ENCODE measurements at regions not wholly inside any gene's neighbourhood (a gene's known extent, or its start where the extent isn't known, plus 50 kb on each side); places are given as distances from the start of the nearest gene placed in this dataset.

DNA sequence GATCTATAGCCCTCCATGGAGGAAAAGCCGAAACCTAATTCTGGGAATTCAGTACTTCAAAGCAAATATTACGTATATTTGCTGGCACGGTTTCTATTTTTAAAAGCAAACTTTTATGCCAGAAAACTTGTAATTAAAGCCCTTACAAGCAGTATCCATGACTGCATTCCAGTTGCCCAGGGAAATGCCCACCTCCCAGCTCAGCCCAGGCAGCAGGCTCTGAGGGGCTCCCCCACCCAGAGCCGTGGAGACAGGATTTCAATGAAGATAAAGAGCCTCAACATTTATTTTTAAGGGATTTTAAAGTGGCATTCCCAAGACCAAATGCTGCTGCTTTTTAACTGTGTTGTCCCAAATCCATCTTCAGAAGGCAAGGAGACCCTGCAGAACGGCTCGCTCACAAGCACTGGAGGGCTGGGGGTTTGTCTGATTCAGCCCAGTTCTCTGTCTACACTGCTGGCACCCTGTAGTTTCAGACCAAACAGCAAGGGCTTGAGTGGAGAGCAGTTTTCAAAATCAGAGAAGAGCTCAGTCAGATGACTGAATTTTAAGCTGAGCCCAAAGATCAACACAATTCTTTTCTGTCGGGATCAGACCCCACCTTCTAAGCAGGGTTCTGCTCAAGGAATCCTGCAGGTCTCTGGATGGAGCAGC lies 105.1 kb downstream of the KCNF1 start:
- no peak for FAIRE-seq
- DNase-seq (ENCODE audit: low spot score): no peak

DNA sequence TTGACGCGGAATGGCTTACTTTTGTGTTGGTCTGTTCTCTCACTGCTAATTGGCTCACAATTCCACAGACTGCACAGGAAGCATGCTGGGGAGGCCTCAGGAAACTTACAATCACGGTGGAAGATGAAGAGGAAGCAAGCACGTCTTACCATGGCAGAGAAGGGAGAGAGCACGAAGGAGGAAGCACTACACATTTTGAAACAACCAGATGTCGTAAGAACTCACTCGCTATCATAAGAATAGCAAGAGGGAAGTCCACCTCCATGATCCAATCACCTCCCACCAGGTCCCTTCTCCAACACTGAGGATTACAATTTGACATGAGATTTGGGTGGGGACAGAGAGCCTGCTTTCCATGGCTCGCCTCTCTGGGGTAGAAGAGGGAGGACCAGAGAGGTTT lies 106.2 kb downstream of the KCNF1 start:
- peak; percentile 55 for FAIRE-seq
- DNase-seq (ENCODE audit: low spot score): no peak

DNA sequence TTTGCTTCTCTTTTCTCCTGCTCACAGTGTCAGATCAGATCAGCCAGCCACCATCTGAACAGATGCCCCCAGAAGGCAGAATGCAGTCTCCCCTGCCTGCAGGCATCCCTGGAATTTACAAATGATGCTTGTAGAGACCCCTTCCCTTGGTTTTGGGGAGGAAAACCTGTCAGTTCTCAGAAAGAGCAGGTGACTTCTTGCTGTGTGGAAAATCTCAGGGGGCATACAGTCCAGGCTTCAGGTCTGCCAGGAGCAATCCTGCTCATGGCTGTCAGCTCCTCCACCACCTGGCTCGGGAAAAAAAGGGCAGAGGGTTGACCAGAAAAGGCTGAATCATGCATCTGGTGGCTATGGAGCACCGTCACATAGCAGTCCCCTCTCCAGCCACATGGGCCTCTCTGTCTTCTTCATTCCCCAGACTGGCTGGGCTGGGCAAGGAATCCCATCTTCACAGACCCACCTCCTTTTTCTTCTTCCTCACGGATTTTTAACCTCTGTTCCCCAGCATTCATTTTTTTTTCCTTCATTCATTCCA lies 107.0 kb downstream of the KCNF1 start:
- FAIRE-seq (no peak), DNase-seq (ENCODE audit: low spot score) (no peak)

DNA sequence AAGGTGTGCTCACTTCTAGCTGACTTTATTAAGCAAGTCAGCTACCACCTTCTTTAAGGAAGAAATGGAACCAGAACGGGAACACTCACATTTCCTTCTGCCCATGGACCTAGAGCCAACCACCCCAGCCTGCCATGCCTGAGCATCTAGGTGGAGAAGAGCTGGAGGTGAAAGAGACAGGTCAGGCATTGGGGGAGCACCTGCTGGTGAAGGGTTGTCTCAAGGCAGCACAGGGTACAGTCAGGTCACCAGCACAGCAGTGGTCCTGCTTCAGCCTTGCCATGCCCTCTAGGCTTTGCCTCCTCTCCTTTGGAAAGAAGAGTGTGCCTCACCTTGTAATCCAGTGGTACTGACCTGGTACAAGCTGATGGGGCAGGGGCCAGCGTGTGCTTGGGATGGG lies 107.9 kb downstream of the KCNF1 start:
- no peak for FAIRE-seq
- DNase-seq (ENCODE audit: low spot score): no peak

DNA sequence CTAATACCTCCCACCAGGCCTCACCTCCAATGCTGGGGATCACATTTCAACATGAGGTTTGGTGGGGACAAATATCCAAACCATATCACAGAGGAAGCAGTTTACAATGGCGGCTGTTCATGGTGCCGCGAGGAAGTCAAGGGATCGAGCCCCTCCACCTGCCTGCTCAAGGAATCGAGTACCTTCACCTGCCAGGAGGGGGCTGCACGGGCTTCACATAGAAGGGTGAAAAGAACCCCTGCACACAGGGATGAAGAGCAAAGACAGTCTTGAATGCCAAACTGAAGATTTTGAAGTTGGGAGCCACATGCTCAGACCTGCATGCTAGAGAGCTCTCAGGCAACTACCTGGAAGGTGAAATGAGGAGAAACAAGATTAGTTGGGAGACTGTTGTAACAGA lies 110.3 kb downstream of the KCNF1 start:
- no peak for FAIRE-seq
- no peak for DNase-seq (ENCODE audit: low spot score)

DNA sequence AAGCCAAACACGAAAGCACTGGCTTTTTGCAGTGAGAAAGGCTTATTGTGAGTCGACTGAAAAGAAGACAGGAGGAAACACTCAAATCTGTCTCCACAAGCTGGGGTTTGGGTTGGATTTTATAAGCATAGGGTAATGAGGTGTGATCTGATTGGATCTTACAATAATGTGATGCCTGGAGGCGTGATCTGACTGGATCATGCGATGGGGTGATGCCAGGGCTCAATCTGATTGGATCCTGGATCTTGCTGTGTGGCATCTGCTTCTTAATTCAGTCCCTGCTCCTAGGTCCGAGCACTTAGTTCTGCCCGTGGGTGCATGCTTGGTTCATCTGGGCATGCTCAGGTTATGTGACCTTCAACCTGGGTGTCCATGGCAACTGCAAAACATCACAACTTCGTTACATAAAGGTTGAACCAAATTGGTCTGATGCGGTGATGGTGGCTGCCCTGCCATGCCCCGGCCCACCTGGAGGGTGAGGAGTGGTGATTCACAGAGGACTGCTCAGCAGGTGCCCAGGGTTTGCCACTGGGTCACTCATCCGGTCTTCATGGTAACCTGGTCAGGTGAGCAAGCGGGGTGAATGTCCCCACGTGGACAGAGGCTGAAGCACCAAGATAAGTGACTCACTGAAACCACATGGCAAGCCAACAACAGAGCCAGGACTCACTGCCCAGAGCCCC lies 111.0 kb downstream of the KCNF1 start:
- DNase-seq (ENCODE audit: low spot score) (no peak), FAIRE-seq (no peak)

DNA sequence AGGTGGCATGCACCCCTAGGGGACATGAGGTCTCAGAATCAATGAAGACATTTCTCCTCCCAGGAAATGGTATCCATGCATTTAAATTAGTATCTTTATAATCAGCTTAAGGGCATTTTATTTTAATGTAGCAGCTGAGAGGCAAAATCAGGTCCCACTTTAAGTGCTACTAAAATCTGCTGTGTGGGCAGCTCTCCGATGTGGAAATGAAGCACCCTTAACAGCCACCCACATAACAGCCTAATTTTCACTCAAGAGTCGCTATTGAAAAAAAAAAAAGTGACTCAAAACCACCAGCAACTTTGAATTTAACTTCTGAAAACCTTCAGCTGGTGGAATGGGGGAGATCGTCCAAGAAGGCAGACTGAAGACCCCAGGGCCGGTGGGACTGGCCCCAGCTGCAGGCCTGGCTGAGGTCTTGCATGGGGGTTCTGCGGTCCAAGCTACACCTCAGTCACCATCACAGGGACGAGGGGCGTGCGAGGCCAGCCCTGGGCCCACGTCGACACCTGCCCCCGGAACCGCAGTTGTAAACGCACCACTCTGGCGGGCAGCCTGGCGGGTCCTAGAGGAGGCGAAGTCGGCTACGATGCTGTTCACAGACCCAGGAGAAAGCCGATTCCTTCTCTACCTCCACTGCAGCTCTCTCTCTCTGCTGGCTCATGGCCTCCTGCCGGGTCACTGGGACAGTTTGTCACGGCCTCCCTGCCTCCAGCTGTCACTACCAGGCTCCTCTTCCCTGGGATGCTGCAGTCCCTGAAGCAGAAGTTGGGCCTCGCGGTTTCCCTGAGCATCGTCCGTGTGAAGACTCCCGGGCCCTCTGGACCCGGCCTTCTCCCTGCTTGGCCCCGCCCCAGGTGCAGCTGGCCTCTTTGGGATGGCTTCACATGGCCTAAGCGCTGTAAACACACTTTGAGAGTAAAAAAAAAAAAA lies 111.9 kb downstream of the KCNF1 start:
- no peak for FAIRE-seq
- DNase-seq (ENCODE audit: low spot score): no peak

DNA sequence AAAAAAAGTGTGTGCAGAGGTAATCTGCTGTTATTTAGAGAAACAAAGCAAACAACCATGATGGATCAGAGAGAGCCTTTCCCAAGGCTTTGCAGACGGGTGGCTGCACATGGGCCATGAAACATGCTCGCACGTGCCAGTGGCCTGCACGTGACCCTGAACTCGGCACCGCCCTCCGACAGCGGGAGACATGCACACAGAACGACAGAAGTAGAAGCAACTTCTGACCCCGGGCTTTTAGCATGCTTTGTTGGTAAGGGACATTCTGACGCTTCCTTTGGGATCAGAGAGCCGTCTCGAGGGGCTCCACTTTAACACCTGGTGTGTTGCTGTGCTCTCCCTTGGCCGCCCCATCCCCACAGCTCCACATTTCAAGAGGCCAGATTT lies 112.5 kb downstream of the KCNF1 start:
- no peak for DNase-seq (ENCODE audit: low spot score)
- FAIRE-seq: no peak

DNA sequence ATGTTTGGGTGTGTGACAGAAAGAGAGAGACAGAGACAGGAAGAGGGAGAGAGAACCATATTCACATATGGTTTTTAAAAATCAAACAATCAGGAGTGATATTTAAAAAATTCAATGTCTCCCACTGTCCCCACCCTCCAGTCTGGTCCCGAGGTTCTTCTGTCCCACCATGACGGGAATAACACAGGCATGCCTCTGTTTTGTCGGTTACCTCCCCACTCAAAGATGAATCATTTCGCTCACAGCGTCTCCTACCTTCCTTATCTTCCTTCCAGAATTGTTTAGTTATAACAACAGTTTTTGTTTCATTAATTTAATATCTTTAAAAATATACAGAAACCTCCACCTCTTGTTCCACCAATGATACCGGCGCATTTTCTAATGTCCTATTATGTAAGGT lies 113.0 kb downstream of the KCNF1 start:
- DNase-seq (ENCODE audit: low spot score): no peak
- no peak for FAIRE-seq

DNA sequence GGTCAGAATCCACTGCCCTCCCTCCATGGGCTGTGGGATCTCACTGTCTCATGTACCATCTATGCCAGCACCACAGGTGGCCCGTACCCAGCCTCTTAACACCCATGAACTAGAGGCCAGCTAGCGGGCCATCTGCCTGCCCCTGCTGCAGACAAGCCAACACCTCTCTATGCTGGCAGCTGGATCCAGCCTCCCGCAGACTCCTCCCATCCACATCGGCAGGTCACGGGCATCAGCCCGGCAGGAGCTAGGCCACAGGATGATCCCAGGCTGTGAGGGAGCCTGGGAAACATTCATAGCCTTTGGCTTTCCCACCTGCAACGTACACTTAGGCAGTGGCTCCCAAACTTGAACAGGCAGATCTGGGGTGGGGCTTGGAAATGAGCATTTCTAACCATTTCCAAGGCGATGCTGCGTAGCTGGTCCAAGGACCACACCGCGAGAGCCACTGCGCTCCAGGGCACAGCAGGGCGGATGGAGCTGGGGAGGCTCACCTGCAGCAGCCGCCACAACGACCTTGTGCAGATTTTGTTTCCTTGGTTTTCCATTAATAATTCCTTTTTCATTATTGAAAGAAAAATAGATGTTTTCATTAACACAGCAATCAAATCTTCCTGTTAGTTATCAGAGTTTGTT lies 114.7 kb downstream of the KCNF1 start:
- FAIRE-seq: no peak
- no peak for DNase-seq (ENCODE audit: low spot score)

DNA sequence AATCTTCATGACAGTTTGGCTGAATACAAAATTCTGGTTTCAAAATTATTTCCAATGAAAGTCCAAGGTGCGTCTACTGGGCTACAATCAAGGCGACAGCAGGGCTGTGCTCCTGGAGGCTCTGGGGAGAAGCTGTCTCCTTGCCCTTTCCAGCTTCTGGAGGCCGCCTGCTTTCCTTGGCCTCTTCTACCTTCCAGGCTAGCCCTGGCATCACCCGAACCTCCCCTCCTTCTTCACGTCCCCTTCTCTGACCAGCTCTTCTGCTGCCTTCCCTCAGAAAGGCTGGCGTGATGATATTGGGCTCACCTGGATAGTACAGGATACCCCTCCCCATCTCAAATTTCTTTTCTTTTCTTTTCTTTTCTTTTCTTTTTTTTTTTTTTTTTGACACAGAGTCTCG lies 115.5 kb downstream of the KCNF1 start:
- FAIRE-seq (no peak), DNase-seq (ENCODE audit: low spot score) (no peak)

DNA sequence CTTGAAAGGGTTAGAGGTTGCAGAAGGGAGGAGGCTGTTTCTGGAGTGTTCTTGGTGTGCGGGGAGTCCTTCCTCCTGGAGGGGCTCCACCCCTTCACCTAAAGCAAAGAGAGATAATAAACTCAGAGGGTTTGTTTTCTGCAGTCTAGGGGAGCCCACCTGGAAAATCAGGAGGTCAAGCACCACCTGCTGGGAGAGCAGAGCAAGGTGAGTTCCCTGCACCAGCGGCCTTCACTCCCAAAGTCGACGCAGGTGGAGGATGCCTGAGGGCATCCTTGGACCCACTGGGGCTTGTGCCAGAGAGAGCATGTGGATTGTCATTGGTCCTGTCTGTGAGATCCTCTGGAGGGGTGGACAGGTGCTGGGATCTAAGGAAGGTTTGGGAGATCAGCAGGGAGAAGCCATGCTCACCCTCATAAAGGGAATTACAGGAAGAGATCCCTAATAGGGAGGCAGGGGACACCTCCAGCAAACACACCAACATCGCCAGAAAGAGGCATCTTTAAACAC lies 116.7 kb downstream of the KCNF1 start:
- FAIRE-seq (no peak), DNase-seq (ENCODE audit: low spot score) (no peak)

DNA sequence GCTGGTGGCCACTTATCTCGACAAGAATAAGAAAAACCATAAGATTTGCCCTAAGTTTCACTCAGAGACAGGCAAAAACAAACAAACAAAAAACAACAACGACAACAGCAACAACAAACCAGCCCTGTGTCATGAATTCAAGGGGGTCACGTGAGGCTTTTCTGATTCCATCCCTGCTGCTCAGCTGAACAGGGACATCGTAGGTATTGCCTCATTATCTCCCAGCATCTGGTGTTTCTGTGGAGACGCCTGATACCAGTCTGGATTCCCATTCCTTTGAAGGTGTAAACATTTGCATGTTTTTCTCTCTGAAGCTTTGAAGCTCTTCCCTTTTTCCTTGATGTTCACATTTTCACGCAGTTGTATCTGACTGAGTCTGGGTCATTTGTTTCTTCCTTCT lies 117.4 kb downstream of the KCNF1 start:
- FAIRE-seq: no peak
- DNase-seq (ENCODE audit: low spot score): no peak

DNA sequence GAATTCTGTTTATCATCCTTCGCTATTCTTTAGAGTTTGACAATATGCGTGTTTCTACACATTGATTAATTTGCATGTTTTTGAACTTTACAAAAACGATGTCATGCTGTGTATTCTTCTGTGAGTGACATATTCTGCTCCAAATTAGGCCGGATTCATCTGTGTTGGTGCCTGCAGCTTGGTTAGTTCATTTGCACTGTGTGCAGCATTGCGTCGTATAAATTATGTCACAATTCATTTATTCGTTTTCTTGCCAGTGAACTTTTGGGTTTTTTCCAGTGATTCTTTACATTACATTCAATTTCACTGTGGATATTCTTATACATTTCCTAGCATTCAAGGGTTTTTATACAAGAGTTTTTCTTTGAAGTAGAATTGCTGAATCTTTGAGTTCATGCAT lies 118.3 kb downstream of the KCNF1 start:
- no peak for DNase-seq (ENCODE audit: low spot score)

DNA sequence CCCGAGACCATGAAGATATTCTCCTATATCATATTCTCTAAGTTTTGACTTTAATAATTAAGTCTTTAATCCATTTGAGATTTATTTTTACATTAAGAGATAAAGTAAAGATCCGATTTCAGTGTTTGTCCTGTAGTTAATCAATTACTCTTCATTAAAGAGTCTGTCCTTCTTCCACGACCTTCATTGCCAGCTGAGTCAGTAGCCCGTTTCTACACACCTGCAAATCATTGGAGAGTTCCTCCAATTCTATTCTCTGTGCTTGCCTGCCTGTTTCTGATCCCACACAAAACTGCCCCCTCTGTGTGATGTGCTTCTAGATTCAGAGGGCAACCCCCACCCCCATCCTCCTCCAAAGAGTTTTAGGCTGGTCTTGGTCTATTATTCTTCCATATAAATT lies 119.2 kb downstream of the KCNF1 start:
- FAIRE-seq: no peak
- DNase-seq (ENCODE audit: low spot score): no peak

More for the DNA sequence above, 118.3 kb downstream of the KCNF1 start:
- FAIRE-seq: no peak

DNA sequence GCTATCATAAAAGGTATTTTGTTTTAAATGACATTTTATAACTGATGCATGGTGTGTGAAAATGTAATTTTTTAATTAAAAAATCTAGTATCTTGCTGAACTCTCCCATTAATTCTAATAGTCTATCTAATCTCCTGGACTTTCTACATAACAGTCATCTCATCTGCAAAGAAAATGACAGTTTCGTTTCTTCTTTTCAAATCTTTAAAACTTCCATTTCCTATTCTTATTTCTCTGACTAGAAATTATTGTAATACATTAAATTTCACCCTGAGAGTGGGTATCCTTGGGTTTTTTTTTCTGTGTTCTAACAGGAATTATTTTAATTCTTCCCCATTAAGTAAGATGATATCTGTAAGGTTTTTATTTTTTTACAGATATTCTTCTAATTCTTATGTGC lies 120.1 kb downstream of the KCNF1 start:
- no peak for DNase-seq (ENCODE audit: low spot score)
- no peak for FAIRE-seq

DNA sequence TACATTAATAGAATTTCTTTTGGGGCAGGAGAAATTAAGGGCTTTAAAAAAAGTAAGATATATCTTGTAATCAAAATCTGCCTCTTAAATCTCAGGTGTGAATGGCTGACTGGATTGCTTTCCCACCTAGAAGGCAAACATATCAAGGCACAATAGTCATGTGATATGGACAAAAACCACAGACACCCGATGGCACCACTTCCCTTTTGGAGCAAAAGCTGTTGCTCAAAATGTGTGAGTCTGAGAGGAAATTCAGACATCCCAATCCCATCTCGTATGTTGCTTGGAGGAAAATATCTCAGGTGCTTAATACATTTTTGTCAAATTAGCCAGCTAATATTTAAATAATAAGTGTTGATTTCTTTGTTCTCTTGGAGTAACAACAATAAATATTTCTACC lies 120.7 kb downstream of the KCNF1 start:
- FAIRE-seq: no peak

DNA sequence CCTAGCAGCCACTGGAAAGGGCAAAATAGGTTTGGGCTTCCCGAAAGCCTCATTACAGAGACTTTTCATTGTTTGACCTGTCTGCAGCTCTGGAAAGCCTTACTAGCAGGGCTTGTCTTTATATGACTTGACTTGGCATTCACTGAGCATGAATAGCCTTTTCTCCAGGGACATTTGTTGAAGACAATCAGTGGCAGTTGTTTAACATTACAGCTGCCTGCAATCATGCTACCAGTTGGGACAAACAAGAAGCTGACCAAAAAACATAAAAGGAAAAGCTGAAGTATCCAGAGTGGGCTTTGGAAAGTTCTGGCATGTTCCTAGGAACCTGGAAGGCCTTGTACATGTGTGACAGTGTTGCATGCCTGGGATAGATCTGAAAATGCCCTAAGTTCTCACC lies 121.4 kb downstream of the KCNF1 start:
- DNase-seq (ENCODE audit: low spot score): no peak
- FAIRE-seq: no peak

More for the DNA sequence above, 120.7 kb downstream of the KCNF1 start:
- no peak for DNase-seq (ENCODE audit: low spot score)

DNA sequence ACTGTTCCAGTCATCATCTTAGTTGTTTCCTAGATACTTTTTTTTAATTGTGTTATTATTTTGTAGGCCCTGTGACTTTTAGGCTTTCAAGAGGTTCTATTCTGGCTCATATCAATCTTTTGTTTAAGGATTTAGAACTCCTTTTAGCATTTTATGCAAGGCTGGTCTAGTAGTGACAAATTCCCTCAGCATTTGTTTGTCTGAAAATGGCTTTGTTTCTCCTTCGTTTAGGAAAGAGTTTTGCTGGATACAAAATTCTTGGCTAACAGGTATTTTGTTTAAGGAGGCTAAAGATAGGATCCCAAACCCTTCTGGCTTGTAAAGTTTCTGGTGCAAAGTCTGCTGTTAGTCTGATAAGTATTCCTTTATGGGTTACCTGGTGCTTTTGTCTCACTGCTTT lies 116.6 kb upstream of the SLC66A3 start:
- no peak for FAIRE-seq
- DNase-seq (ENCODE audit: low spot score): no peak

DNA sequence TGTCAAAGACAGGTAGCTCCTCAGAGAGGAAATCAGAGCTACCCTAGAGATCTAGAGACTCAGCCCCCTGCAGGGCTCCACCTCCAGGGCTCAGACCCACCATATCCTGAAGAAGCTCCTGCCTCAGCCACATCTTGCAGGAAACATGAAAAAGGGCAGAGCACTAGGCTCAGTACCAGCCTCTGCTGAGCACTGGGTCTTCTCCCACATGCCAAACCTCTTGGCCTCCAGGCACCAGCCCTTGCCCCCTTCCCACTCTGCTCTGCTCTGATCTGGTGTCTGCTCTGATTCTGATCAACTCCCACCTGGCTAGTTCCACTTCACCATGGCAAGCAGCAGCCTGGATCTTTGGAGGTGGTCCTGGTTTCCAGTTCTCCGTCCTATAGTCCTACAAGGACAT lies 114.3 kb upstream of the SLC66A3 start:
- FAIRE-seq: no peak
- DNase-seq (ENCODE audit: low spot score): no peak

DNA sequence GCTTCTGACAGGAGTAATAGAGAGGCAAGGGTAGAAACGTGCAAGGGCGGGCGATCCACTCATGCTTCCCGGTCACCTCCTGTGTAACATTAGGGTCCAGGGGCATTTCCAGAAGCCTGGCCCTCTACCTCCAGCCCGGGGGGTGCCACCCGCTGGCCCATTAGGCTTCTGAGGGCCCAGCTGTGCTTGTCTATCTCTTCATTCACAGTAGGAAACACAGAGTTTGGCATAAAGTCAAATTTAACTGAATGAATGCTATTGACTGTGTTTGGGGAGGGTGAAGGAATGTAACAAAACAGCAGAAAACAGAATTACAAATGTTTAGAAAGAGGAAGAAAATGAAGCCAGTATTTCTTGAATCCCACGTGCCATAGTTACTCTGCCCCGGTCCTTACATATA lies 112.4 kb upstream of the SLC66A3 start:
- FAIRE-seq (no peak), DNase-seq (ENCODE audit: low spot score) (no peak)
